SW480 (cell line): ENCODE measurements at regions not wholly inside any gene's neighbourhood (a gene's known extent, or its start where the extent isn't known, plus 50 kb on each side); places are given as distances from the start of the nearest gene placed in this dataset.

ENCODE experiments used
- DNase-seq: peaks from one replicate; pipeline ENCODE4 v3.0.0-alpha.2; 2016; ENCODE audit warnings: low spot score

DNA sequence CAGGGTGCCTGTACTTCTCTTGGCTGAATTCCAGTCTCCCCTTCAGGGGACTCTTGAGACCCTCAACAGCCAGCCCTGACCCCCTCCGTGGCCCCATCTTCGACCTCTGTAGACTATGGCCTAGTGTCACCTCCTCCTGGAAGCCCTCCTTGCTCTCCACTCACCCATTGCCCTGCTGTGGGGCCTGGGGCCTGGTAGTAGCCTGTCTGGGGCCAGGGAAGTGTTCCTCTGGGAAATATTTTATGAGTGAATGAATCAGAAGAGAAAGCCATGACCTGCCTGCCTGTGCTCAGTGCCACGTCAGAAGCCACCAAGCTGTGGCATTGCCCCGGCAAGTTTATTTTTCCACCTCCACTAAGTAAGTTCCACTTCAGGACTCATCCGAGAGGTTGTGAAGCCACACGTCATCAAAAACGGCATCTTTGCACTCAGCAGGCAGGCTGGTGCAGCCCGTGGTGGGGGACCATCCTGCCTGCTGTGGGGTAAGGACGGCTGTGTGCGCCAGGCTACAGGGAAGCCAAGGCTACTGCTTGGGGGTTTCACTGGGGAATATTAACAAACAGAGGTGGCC, 59.6 kb upstream of the PPARA start:
- no peak for DNase-seq

GRCh38 chr22:46091277-46091977, 58.9 kb upstream of the PPARA start:
- DNase-seq = no peak

- no peak for DNase-seq
Measured at GRCh38 chr22:46092011-46092410, 58.3 kb upstream of the PPARA start.

- no peak for DNase-seq
Measured at GRCh38 chr22:46092670-46093410, 57.5 kb upstream of the PPARA start.

DNA sequence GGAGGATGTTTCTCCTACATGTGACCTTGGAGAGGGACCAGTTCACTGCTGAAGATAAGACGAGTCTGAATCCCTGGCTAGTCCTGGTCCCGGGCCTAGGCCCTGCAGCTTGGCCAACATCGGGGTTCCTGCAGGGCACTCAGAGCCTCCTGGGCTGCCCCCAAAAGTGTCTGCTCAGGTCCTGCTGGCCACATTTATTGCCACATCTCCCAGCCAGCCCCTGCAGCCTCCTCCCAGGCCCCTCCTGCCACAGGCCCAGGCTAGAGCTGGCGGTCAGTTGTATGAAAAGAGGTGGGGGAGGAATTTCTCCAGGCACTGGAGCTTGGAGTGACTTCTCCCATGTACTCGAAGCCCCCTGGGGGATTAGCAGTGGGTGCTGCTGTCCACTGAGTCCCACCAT, 56.5 kb upstream of the PPARA start:
- no peak for DNase-seq

DNA sequence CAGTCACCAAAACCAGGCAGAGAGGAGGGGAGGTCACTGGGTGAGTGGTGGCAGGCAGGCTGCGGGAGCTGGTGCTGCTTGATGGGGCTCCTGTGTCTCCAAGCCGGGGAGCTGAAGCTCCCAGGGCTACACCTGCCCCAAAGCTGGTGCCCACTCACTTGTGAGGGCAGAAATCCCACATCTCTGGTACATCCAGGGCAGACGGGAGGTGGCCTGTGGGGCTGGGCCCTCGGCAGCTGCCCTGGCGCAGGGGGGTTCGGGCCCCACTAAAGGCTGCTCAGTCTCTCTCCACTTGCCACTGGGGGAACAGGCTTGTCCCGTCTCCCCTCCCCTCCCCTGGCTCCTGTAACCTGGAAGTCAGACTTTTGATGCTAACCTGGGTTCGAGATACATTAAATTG, 55.6 kb upstream of the PPARA start:
- DNase-seq = no peak

DNA sequence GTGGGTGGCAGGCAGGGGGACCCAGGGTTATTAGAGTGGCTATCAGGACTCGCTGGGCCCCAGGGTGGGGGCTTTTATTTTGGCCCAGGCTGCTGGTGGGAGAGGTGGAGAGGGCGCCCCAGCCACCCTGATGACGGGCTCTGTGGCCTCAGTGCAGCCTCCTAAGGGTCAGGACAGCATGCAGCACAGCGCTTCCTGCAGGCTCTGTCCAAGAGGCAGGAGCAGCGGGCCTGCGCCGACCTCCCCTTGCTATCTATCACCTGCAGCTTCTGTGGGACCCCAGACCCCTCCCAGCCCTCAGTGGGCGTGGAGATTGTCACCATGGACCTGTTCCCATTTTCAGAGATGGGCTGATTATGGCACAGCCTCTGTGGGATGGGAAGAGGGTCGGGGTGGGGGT, 54.3 kb upstream of the PPARA start:
- DNase-seq = no peak

DNA sequence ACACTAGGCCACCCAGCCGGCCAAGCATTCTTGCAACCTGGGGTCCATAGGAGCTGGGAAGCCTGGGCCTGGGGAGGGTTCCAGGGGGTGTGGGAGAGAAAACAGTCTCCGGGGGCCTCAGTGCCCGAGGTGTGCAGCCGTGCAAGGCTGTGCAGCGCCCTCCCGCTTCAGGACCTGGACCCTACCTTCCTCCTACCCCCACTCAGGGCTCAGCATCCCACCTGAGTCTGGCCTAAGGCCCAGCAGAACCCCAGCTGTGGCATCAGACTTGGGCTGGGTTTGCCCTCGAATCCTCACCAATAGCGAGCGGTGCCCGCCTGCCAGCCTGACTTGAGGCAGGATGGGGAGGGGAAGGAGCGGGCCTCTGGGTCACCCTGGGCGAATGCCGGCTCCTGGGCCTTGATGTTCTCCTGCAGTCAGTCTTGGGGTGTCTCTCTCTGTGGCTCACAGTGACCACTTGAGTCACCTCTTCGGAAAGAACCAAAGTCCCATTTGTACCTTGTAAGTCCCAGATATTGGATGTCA, 53.6 kb upstream of the PPARA start:
- no peak for DNase-seq

DNA sequence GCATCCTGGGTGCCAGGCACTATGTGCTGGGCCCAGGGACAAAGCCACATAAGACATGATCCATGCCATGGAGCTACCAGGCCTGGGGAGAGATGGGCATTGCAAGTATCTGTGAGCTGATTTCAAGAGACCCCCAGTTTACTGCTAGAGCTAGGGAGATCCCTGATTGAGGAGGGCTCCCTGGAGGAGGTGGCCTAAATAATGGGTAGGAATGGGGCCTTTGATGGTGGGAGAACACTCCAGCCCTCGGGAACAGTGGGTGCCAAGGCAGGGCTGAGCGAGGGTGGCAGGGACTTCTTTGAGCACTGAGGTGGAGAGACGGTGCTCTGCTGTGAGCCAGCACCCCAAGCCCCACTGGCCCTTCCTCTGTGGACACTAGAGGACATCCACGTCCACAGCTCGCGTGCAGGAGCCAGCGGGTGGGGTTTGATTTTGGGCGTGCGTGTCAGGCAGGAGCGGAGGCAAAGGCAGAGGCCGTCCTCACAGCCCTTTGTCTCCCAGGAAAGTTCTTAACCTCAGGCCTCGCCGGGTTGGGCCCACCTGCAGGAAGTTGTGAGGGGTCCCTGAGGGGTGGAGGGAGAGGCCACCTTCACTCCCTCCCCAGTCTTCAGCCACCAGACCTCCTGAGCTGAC, 52.9 kb upstream of the PPARA start:
- DNase-seq = no peak

GRCh38 chr22:46098525-46099475, 51.5 kb upstream of the PPARA start:
- no peak for DNase-seq

DNA sequence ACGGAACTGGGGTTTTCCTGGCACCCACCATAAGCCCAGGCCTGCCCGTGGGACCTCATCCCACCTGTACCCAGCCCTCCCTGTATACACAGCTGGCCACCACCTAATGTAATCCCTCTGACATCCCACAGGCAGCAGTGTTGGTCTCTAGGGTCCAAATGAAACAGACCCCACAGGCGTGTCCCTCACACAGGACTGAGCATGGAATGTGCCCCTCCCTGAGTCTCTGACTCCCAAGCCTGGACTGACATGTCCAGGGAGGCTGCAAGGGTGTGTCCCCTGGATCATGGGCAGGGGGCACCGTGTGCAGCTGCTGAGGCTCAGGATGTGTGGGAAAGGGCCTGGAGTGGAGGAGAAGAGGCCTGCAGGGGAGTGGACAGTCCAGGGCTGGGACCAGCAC, 50.6 kb upstream of the PPARA start:
- DNase-seq = no peak

DNA sequence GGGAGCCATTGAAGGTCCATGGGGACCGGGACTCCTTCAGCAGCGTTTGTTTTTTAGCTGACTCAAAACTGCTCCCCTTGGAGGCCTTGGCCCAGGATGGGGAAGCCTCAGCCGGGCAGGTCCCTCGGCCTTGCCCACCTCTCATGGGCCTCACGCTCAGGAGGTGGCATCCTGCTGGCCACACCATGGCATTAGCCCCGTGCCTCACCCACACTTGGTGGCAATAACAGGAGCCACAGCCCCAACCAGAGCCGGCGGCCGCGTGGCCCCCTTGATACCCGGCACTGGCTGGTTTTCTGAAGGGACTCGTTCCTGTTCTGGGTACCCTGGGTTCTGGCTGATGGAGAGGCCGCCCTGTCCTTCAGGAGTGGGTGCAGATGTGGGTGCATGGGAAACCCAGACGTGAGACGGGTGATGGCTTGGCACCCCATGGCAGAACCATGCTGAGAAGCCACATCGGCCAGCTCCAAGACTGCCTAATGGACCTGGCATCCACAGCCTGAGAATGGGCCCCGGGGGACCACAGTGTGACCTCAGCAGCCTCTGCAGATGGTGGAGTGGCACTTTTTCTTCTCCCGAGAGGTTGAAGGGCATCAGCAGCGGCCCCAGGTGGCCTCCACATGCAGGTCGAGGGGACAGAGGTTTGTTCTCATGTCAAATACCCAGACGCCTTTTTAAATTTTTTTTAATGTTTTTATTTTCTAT, 49.8 kb upstream of the PPARA start:
- no peak for DNase-seq
